Vagina (tissue), 2 donors: ENCODE measurements at regions not wholly inside any gene's neighbourhood (a gene's known extent, or its start where the extent isn't known, plus 50 kb on each side); places are given as distances from the start of the nearest gene placed in this dataset.

ENCODE experiments used
- POLR2A ChIP-seq, 2 donors: fragments of 450-650 bp; IDR thresholded peaks; one replicate each; pipeline ENCODE4 v1.6.1; 2017; ENCODE audit warnings: antibody characterized with exemption in 2 of 2, mild to moderate bottlenecking in 2 of 2, moderate library complexity in 2 of 2
- POLR2AphosphoS5 ChIP-seq, 2 donors: sonication (generic); formaldehyde crosslinking; IDR thresholded peaks; one replicate each; pipeline ENCODE4 v1.9.0; 2017; ENCODE audit warnings: antibody characterized with exemption in 2 of 2, mild to moderate bottlenecking in 2 of 2, low read depth in 1 of 2; ENCODE audit not compliant: insufficient read depth in 1 of 2
- TF ChIP-seq, protein P1 (sequence below), 3 experiments: fragments of 450-650 bp in 2 of 3; fragments of 200-600 bp in 1 of 3; sonication (generic) in 1 of 3; IDR thresholded peaks; one replicate each; pipeline ENCODE4 v1.5.1; 2017 to 2019; ENCODE audit warnings: antibody characterized with exemption in 3 of 3, mild to moderate bottlenecking in 2 of 3, moderate library complexity in 2 of 3

DNA sequence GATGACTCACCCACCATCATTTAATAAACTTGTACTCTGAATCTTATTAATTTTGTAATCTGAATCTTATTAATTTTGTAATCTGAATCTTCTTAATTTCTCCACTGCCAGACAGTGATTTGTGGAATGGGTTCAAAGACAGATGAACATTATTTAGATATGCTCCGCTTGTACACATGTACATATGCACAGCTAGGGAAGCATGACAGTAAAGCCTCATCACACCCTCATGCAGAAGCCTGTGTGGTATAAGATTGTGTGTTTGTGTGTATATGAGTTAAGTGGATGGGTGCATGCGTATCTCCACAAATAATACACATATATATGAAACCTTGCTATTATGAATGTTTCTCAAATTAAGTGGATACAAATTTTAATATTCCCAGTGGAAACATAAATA, 318.5 kb upstream of the SFRP2 start:
- TF ChIP-seq POLR2AphosphoS5 (IDR thresholded peaks at IDR 0.05; ENCODE audit: insufficient read depth in 1 of 2, low read depth in 1 of 2) = no peak
- TF ChIP-seq, protein P1, sequence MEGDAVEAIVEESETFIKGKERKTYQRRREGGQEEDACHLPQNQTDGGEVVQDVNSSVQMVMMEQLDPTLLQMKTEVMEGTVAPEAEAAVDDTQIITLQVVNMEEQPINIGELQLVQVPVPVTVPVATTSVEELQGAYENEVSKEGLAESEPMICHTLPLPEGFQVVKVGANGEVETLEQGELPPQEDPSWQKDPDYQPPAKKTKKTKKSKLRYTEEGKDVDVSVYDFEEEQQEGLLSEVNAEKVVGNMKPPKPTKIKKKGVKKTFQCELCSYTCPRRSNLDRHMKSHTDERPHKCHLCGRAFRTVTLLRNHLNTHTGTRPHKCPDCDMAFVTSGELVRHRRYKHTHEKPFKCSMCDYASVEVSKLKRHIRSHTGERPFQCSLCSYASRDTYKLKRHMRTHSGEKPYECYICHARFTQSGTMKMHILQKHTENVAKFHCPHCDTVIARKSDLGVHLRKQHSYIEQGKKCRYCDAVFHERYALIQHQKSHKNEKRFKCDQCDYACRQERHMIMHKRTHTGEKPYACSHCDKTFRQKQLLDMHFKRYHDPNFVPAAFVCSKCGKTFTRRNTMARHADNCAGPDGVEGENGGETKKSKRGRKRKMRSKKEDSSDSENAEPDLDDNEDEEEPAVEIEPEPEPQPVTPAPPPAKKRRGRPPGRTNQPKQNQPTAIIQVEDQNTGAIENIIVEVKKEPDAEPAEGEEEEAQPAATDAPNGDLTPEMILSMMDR (IDR thresholded peaks at IDR 0.05) = no peak
- no peak for TF ChIP-seq POLR2A (IDR thresholded peaks at IDR 0.05)
